Chondrocyte (in vitro differentiated cells): ENCODE measurements at regions not wholly inside any gene's neighbourhood (a gene's known extent, or its start where the extent isn't known, plus 50 kb on each side); places are given as distances from the start of the nearest gene placed in this dataset.

Experiments
- DNase-seq: peaks from one replicate; pipeline ENCODE4 v3.0.0; 2021; ENCODE audit warnings: mixed read lengths, low spot score
- H3K27ac Mint-ChIP-seq: one replicate; pipeline ENCODE4 v1.8.0; 2021; ENCODE audit warnings: mild to moderate bottlenecking, moderate library complexity, mixed read lengths; ENCODE audit not compliant: unreplicated experiment
- H3K27me3 Mint-ChIP-seq: 2 replicates; pipeline ENCODE4 v1.8.0; 2021; ENCODE audit warnings: low read depth, mixed read lengths
- H3K36me3 Mint-ChIP-seq: 2 replicates; pipeline ENCODE4 v1.8.0; 2021; ENCODE audit warnings: low read depth, mixed read lengths
- H3K4me1 Mint-ChIP-seq: 2 replicates; pipeline ENCODE4 v1.8.0; 2021; ENCODE audit warnings: low read depth, mild to moderate bottlenecking, mixed read lengths
- H3K4me3 Mint-ChIP-seq: one replicate; pipeline ENCODE4 v1.8.0; 2021; ENCODE audit warnings: mild to moderate bottlenecking, moderate library complexity, mixed read lengths; ENCODE audit not compliant: unreplicated experiment
- H3K9me3 Mint-ChIP-seq: 2 replicates; pipeline ENCODE4 v1.8.0; 2021; ENCODE audit warnings: low read depth, mixed read lengths
- TF ChIP-seq, protein P1 (sequence below): fragments of 200-600 bp; sonication (generic); IDR thresholded peaks from 2 replicates; pipeline ENCODE4 v1.5.0; 2021; ENCODE audit warnings: antibody characterized with exemption, mild to moderate bottlenecking, moderate library complexity

DNA sequence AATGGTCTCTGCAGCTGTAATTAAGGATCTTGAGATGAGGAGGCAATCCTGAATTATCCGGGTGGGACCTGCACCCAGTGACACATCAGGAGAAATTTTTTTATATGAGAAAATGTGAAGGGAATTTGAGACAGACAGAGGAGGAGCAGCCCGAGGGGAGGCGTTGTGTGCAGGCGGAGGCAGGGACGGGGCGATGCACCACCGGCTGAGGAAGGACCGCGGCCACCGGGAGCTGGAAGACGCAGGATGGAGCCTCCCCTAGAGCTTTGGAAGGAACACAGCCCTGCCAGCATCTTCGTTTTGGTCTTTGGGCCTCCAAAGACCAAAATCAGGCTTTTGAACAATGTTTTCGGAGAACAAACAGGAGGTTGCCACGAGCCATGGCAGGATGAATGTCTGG is 85.0 kb upstream of the ADRA2C start:
- DNase-seq, result peak; percentile 49
- no peaks in the 10 kb centered on the region for H3K4me1 Mint-ChIP-seq
- peaks cover 43% of the 10 kb centered on the region for H3K27me3 Mint-ChIP-seq
- TF ChIP-seq, protein P1, sequence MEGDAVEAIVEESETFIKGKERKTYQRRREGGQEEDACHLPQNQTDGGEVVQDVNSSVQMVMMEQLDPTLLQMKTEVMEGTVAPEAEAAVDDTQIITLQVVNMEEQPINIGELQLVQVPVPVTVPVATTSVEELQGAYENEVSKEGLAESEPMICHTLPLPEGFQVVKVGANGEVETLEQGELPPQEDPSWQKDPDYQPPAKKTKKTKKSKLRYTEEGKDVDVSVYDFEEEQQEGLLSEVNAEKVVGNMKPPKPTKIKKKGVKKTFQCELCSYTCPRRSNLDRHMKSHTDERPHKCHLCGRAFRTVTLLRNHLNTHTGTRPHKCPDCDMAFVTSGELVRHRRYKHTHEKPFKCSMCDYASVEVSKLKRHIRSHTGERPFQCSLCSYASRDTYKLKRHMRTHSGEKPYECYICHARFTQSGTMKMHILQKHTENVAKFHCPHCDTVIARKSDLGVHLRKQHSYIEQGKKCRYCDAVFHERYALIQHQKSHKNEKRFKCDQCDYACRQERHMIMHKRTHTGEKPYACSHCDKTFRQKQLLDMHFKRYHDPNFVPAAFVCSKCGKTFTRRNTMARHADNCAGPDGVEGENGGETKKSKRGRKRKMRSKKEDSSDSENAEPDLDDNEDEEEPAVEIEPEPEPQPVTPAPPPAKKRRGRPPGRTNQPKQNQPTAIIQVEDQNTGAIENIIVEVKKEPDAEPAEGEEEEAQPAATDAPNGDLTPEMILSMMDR, result no peak
- no peak overlapping the region for H3K4me3 Mint-ChIP-seq
- no peak overlapping the region for H3K27ac Mint-ChIP-seq
- H3K36me3 Mint-ChIP-seq, result no peaks in the 10 kb centered on the region
- no peaks in the 10 kb centered on the region for H3K9me3 Mint-ChIP-seq

DNA sequence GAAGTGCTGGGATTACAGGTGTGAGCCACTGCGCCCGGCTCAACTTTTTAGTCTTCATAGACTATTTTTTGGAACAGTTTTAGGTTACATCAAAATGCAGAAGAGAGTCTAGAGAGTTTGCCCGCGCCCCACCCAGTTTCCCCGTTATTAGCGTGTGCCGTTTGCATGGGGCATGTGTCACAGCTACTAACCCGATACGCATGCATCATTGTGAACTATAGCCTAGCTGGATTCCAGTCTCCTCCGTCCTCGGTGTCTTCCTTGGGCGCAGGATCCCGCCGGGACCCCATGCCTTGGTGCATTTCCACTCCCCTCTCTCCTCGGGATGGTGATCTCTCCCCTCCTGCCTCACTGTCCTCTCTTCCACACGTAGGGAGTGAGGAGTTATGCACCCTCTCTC is 85.5 kb upstream of the ADRA2C start:
- no peaks in the 10 kb centered on the region for H3K9me3 Mint-ChIP-seq
- TF ChIP-seq, protein P1, result no peak
- H3K27me3 Mint-ChIP-seq, result peaks cover 39% of the 10 kb centered on the region
- H3K4me1 Mint-ChIP-seq, result no peaks in the 10 kb centered on the region
- peak; percentile 41 for DNase-seq
- H3K36me3 Mint-ChIP-seq, result no peaks in the 10 kb centered on the region
- no peak overlapping the region for H3K27ac Mint-ChIP-seq
- H3K4me3 Mint-ChIP-seq, result no peak overlapping the region

DNA sequence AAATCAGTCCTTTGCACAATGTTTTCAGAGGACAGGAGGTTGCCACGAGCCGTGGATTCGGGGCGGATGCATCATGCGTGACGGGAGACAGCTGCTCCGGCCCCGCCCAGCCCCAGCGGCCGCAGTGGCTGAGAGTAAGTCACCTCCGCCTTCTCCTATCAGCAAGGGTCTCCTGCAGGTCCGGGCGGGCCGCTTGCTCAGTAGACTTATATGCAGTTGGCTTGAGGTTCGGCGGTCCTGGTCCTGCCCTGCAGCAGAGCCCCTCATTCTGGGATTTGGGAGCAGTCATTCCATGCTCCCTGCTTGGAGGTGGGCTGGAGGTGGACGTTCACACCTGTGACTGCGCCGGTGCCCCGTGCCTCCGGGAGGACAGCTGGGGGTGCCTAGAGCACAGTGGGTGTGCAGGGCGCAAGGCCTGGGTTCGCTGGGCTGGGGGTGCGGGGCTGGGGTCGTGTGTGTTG is 86.3 kb upstream of the ADRA2C start:
- H3K27me3 Mint-ChIP-seq, result peaks cover 36% of the 10 kb centered on the region
- no peak overlapping the region for H3K4me3 Mint-ChIP-seq
- no peaks in the 10 kb centered on the region for H3K9me3 Mint-ChIP-seq
- H3K36me3 Mint-ChIP-seq, result no peaks in the 10 kb centered on the region
- H3K4me1 Mint-ChIP-seq, result no peaks in the 10 kb centered on the region
- no peak overlapping the region for H3K27ac Mint-ChIP-seq
- TF ChIP-seq, protein P1, result no peak
- DNase-seq, result peak; percentile 93

DNA sequence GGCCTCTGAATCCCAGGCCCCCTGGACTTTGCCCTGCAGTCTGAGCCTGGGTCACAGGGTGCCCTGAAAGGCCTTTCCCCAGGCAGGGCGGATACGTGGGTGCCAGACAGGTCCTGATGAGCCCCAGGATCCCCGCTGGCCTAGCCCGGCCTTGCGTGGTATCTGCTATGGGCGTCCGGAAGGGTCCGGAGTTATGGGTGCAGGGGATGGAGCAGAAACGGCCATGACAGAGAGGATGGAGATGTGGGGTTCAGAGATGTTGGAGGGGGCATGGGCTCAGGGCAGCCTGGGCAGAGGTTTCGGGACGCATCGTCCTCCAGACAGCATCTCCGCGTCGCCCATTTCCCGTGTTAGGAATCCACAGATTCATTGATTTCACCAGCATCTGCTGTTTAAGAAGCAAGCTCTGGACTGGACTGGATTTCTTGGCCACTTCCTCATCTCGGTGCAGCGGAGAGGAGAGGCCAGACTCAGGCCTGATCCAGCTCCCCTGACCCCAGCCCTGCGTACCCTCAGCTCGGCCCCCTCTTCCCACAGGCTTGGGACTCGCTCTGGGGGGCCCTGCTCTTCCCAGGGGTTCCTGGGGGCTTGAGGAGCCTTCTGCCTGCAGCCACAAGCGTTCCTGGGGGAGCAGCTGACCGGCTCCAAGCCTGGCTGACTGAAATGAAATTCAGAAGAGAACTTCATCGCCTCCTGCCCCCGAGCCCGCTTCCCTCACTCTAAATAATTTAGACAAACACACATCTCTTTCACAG is 86.9 kb upstream of the ADRA2C start:
- Mint-ChIP-seq H3K27ac (no peak overlapping the region), H3K9me3 (no peaks in the 10 kb centered on the region), H3K4me1 (no peaks in the 10 kb centered on the region), H3K36me3 (no peaks in the 10 kb centered on the region), H3K4me3 (no peak overlapping the region), H3K27me3 (peaks cover 33% of the 10 kb centered on the region)
- TF ChIP-seq, protein P1, result no peak
- peak; percentile 64 for DNase-seq

DNA sequence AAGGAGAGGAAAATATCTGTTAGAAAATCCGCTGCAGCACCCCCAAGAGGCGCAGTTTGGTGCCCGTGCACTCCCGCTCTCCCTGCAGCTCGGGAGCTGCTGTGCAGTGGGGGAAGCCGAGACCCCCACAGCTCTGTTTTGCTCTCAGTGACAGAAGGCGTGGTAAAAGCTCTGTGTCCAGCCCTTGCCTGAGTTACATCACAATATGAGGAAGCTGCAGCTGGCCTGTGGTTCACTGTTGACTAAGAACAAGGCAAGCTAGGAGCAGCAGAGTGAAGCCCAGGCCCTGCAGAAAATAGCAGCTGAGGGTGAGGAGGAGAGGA is 88.5 kb upstream of the ADRA2C start:
- H3K27ac Mint-ChIP-seq, result no peak overlapping the region
- no peaks in the 10 kb centered on the region for H3K36me3 Mint-ChIP-seq
- peak; percentile 43 for DNase-seq
- no peaks in the 10 kb centered on the region for H3K4me1 Mint-ChIP-seq
- H3K9me3 Mint-ChIP-seq, result no peaks in the 10 kb centered on the region
- TF ChIP-seq, protein P1, result no peak
- H3K27me3 Mint-ChIP-seq, result peaks cover 31% of the 10 kb centered on the region
- no peak overlapping the region for H3K4me3 Mint-ChIP-seq
